H9 (cell line): ENCODE measurements at regions not wholly inside any gene's neighbourhood (a gene's known extent, or its start where the extent isn't known, plus 50 kb on each side); places are given as distances from the start of the nearest gene placed in this dataset.

ENCODE experiments used
- DNase-seq: peaks from one replicate; pipeline ENCODE4 v3.0.0-alpha.2; 2017
- H2AFZ ChIP-seq: one replicate; pipeline ENCODE4 v1.6.1; 2013; ENCODE audit warnings: mild to moderate bottlenecking, low read length, control low read depth, moderate library complexity
- H2AK5ac ChIP-seq: 2 replicates; pipeline ENCODE4 v1.6.1; 2013; ENCODE audit warnings: low read length, control low read depth, mixed read lengths; ENCODE audit not compliant: insufficient read length
- H2BK120ac ChIP-seq: one replicate; pipeline ENCODE4 v1.6.1; 2013; ENCODE audit warnings: low read depth, mild to moderate bottlenecking, low read length, control low read depth, inconsistent platforms; ENCODE audit not compliant: poor library complexity, severe bottlenecking
- H2BK12ac ChIP-seq: 2 replicates; pipeline ENCODE4 v1.6.1; 2013; ENCODE audit warnings: low read length, control low read depth, mixed read lengths, low read depth; ENCODE audit not compliant: insufficient read length
- H2BK15ac ChIP-seq: 2 replicates; pipeline ENCODE4 v1.6.1; 2013; ENCODE audit warnings: low read depth, low read length, control low read depth
- H2BK20ac ChIP-seq: one replicate; pipeline ENCODE4 v1.6.1; 2013; ENCODE audit warnings: low read depth, mild to moderate bottlenecking, low read length, control low read depth, inconsistent platforms; ENCODE audit not compliant: poor library complexity, severe bottlenecking
- H2BK5ac ChIP-seq: 2 replicates; pipeline ENCODE4 v1.6.1; 2013; ENCODE audit warnings: low read length, control low read depth, mixed read lengths; ENCODE audit not compliant: insufficient read length
- H3K14ac ChIP-seq: 2 replicates; pipeline ENCODE4 v1.6.1; 2013; ENCODE audit warnings: low read length, control low read depth; ENCODE audit not compliant: insufficient read depth
- H3K18ac ChIP-seq: 2 replicates; pipeline ENCODE4 v1.6.1; 2013; ENCODE audit warnings: low read depth, mild to moderate bottlenecking, mixed read lengths, low read length, control low read depth; ENCODE audit not compliant: insufficient read length
- H3K23ac ChIP-seq: 2 replicates; pipeline ENCODE4 v1.6.1; 2013; ENCODE audit warnings: low read length, control low read depth, mixed read lengths, low read depth; ENCODE audit not compliant: insufficient read length
- H3K23me2 ChIP-seq: 2 replicates; pipeline ENCODE4 v1.6.1; 2013; ENCODE audit warnings: low read depth, mild to moderate bottlenecking, mixed read lengths, low read length, control low read depth; ENCODE audit not compliant: insufficient read length, poor library complexity, severe bottlenecking
- H3K27ac ChIP-seq: 2 replicates; pipeline ENCODE4 v1.5.1; 2013; ENCODE audit warnings: low read length, control low read depth, mixed read lengths, low read depth; ENCODE audit not compliant: insufficient read length
- H3K27me3 ChIP-seq: 2 replicates; pipeline ENCODE4 v1.6.1; 2013; ENCODE audit warnings: low read length, control low read depth, inconsistent platforms; ENCODE audit not compliant: insufficient read depth
- H3K4ac ChIP-seq: 2 replicates; pipeline ENCODE4 v1.6.1; 2013; ENCODE audit warnings: low read depth, mild to moderate bottlenecking, control low read depth, inconsistent platforms, low read length, moderate library complexity
- H3K4me1 ChIP-seq: 2 replicates; pipeline ENCODE4 v1.6.1; 2013; ENCODE audit warnings: low read length, control low read depth, inconsistent platforms; ENCODE audit not compliant: insufficient read depth
- H3K4me2 ChIP-seq: 2 replicates; pipeline ENCODE4 v1.6.1; 2013; ENCODE audit warnings: low read length, control low read depth, mixed read lengths; ENCODE audit not compliant: insufficient read length, insufficient read depth
- H3K56ac ChIP-seq: 2 replicates; pipeline ENCODE4 v1.6.1; 2013; ENCODE audit warnings: low read depth, mild to moderate bottlenecking, mixed read lengths, low read length, control low read depth; ENCODE audit not compliant: insufficient read length
- H3K79me1 ChIP-seq: 2 replicates; pipeline ENCODE4 v1.6.1; 2013; ENCODE audit warnings: low read depth, mild to moderate bottlenecking, moderate library complexity, low read length, control low read depth, inconsistent platforms; ENCODE audit not compliant: insufficient read depth, poor library complexity, severe bottlenecking
- H3K79me2 ChIP-seq: 2 replicates; pipeline ENCODE4 v1.6.1; 2013; ENCODE audit warnings: low read length, control low read depth, inconsistent platforms; ENCODE audit not compliant: insufficient read depth
- H3K9ac ChIP-seq: 2 replicates; pipeline ENCODE4 v1.6.1; 2013; ENCODE audit warnings: low read length, control low read depth, mixed read lengths; ENCODE audit not compliant: insufficient read length; ENCODE audit errors: extremely low read depth
- H3K9me3 ChIP-seq: one replicate; pipeline ENCODE4 v1.6.1; 2013; ENCODE audit warnings: low read depth, low read length, inconsistent platforms; ENCODE audit not compliant: control insufficient read depth
- H3T11ph ChIP-seq: one replicate; pipeline ENCODE4 v1.6.1; 2013; ENCODE audit warnings: mild to moderate bottlenecking, low read length, control low read depth, inconsistent platforms
- H4K20me1 ChIP-seq: one replicate; pipeline ENCODE4 v1.6.1; 2013; ENCODE audit not compliant: control insufficient read depth, insufficient read length, insufficient read depth
- H4K5ac ChIP-seq: 2 replicates; pipeline ENCODE4 v1.6.1; 2013; ENCODE audit warnings: low read depth, mild to moderate bottlenecking, mixed read lengths, low read length, control low read depth; ENCODE audit not compliant: insufficient read length
- H4K8ac ChIP-seq: replicated peaks from 2 replicates; pipeline ENCODE4 v1.6.1; 2013; ENCODE audit warnings: low read length, control low read depth, mixed read lengths, low read depth; ENCODE audit not compliant: insufficient read length
- H4K91ac ChIP-seq: 2 replicates; pipeline ENCODE4 v1.6.1; 2013; ENCODE audit warnings: low read depth, mild to moderate bottlenecking, moderate library complexity, mixed read lengths, low read length, control low read depth; ENCODE audit not compliant: insufficient read length
- H3K27ac Mint-ChIP-seq, 3 experiments: 2 replicates in 2 of 3; 3 replicates in 1 of 3; pipeline ENCODE4 v1.8.0; 2020 to 2021; ENCODE audit warnings: mixed read lengths in 3 of 3, mild to moderate bottlenecking in 1 of 3, moderate library complexity in 1 of 3
- H3K27me3 Mint-ChIP-seq: 2 replicates; pipeline ENCODE4 v1.8.0; 2021; ENCODE audit warnings: low read depth, mild to moderate bottlenecking, moderate library complexity, mixed read lengths
- H3K36me3 Mint-ChIP-seq, 3 experiments: 2 replicates in 2 of 3; 3 replicates in 1 of 3; pipeline ENCODE4 v1.8.0; 2020 to 2021; ENCODE audit warnings: low read depth in 3 of 3, mixed read lengths in 3 of 3; ENCODE audit not compliant: insufficient read depth in 1 of 3
- H3K4me1 Mint-ChIP-seq, 2 experiments: 2 replicates each; pipeline ENCODE4 v1.8.0; 2020; ENCODE audit warnings: mixed read lengths in 2 of 2
- H3K4me3 Mint-ChIP-seq, 2 experiments: 2 replicates in 1 of 2; 3 replicates in 1 of 2; pipeline ENCODE4 v1.8.0; 2020 to 2021; ENCODE audit warnings: mild to moderate bottlenecking in 2 of 2, mixed read lengths in 2 of 2, moderate library complexity in 1 of 2
- H3K9me3 Mint-ChIP-seq, 2 experiments: 2 replicates in 1 of 2; 3 replicates in 1 of 2; pipeline ENCODE4 v1.8.0; 2020; ENCODE audit warnings: mild to moderate bottlenecking in 2 of 2, mixed read lengths in 2 of 2, moderate library complexity in 1 of 2
- CTCF ChIP-seq: fragments of 200-600 bp; sonication (generic); conservative IDR thresholded peaks from 3 replicates; pipeline ENCODE4 v1.8.0; 2021; ENCODE audit warnings: antibody characterized with exemption, mild to moderate bottlenecking
- WGBS: extraction: QIAGEN DNeasy Blood & Tissue Kit; methylation state at CpG from one replicate; pipeline ENCODE4 v1.1.7; 2013; ENCODE audit warnings: missing lambda C conversion rate, low lambda C conversion rate, mixed read lengths; ENCODE audit not compliant: insufficient read length; ENCODE audit errors: extremely low coverage; 5-methylcytosine and 5-hydroxymethylcytosine counted together

- no CpG with 5 or more reads among the region's 11 CpGs for WGBS
- Histone ChIP-seq H3K4me1 (no peaks in the 10 kb centered on the region), H2BK20ac (no peak overlapping the region), H2BK120ac (no peak overlapping the region), H3K4me2 (no peak overlapping the region), H3K9ac (no peak overlapping the region), H3T11ph (no peak overlapping the region), H2AK5ac (no peak overlapping the region), H3K23ac (no peak overlapping the region), H4K20me1 (no peaks in the 10 kb centered on the region), H3K18ac (no peak overlapping the region), H2BK5ac (no peak overlapping the region), H3K79me2 (no peaks in the 10 kb centered on the region), H4K91ac (no peak overlapping the region), H4K8ac (no peak overlapping the region), H3K27ac (no peak overlapping the region), H3K4ac (no peak overlapping the region), H3K56ac (no peak overlapping the region), H3K27me3 (no peaks in the 10 kb centered on the region), H2BK12ac (no peak overlapping the region), H3K79me1 (no peaks in the 10 kb centered on the region), H3K9me3 (no peaks in the 10 kb centered on the region), H2AFZ (no peak overlapping the region), H2BK15ac (no peak overlapping the region), H3K23me2 (no peaks in the 10 kb centered on the region), H4K5ac (no peak overlapping the region), H3K14ac (no peak overlapping the region)
- TF ChIP-seq CTCF, result no peak
- Mint-ChIP-seq H3K36me3 (no peaks in the 10 kb centered on the region), H3K4me1 (peaks cover 7 to 18% of the 10 kb centered on the region in 2 experiments), H3K9me3 (peaks cover 0 to 2% of the 10 kb centered on the region in 2 experiments; a peak in 2 of 5 replicates), H3K4me3 (no peak overlapping the region), H3K27me3 (peaks cover 7% of the 10 kb centered on the region), H3K27ac (no peak overlapping the region)
- no peak for DNase-seq
Observed at GRCh38 chr9:1917396-1917935, 97.7 kb upstream of the SMARCA2 start.
